Lower lobe of right lung (tissue), 2 donors: ENCODE measurements at regions not wholly inside any gene's neighbourhood (a gene's known extent, or its start where the extent isn't known, plus 50 kb on each side); places are given as distances from the start of the nearest gene placed in this dataset.

Source experiments
- ATAC-seq, 2 donors: fragments of 200-7000 bp; cut with Tn5 transposase; one replicate each; pipeline ENCODE4 v1.9.1; 2020 to 2022; ENCODE audit warnings: mild to moderate bottlenecking in 2 of 2, moderate library complexity in 2 of 2
- DNase-seq: peaks from one replicate; pipeline ENCODE4 v3.0.0-alpha.2; 2020
- H3K27ac ChIP-seq: fragments of 200-600 bp; one replicate; pipeline ENCODE4 v1.8.0; 2022
- H3K27me3 ChIP-seq: fragments of 200-600 bp; one replicate; pipeline ENCODE4 v1.8.0; 2022; ENCODE audit warnings: low read depth
- H3K36me3 ChIP-seq: fragments of 200-600 bp; one replicate; pipeline ENCODE4 v1.8.0; 2022; ENCODE audit warnings: mild to moderate bottlenecking
- H3K4me1 ChIP-seq: fragments of 200-600 bp; one replicate; pipeline ENCODE4 v1.8.0; 2022
- H3K4me3 ChIP-seq: fragments of 200-600 bp; one replicate; pipeline ENCODE4 v1.8.0; 2022; ENCODE audit warnings: mild to moderate bottlenecking
- H3K9me3 ChIP-seq: fragments of 200-600 bp; one replicate; pipeline ENCODE4 v1.8.0; 2022
- intact Hi-C: fragments of 100-400 bp; cut with DNase I; formaldehyde crosslinking; loops from one replicate; pipeline ENCODE4 v1.11.0; 2022
- TF ChIP-seq, protein P1 (sequence below): fragments of 200-600 bp; IDR thresholded peaks from one replicate; pipeline ENCODE4 v1.8.0; 2022; ENCODE audit warnings: antibody characterized with exemption, mild to moderate bottlenecking
- donor health status: DM: no; HTN: yes; CAD: no; lungs with severe emphysema.

DNA sequence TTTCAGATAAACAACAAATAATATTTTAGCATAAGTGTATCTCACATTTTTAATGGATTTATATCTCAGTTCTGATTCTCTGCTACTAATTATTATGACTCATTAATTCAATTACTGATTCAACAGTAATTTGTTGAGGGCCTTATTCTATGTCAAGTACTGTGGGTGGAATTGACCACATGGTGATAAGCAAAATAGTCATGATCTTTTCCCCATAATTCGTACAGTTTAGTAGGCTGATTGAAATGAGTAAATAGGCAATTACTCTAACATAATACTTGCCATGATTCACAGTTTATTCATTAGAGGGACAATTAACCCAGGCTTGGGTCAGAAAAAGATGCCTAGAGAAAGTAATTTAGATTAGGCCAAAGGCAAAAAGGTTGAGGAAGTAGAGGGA lies 60.9 kb upstream of the SLC4A7 start:
- Histone ChIP-seq H3K27ac (no peak overlapping the region), H3K4me3 (no peak overlapping the region), H3K9me3 (no peaks in the 10 kb centered on the region), H3K4me1 (peaks cover 13% of the 10 kb centered on the region), H3K27me3 (no peaks in the 10 kb centered on the region), H3K36me3 (no peaks in the 10 kb centered on the region)
- DNase-seq (no peak), ATAC-seq (no peak)
- TF ChIP-seq, protein P1, sequence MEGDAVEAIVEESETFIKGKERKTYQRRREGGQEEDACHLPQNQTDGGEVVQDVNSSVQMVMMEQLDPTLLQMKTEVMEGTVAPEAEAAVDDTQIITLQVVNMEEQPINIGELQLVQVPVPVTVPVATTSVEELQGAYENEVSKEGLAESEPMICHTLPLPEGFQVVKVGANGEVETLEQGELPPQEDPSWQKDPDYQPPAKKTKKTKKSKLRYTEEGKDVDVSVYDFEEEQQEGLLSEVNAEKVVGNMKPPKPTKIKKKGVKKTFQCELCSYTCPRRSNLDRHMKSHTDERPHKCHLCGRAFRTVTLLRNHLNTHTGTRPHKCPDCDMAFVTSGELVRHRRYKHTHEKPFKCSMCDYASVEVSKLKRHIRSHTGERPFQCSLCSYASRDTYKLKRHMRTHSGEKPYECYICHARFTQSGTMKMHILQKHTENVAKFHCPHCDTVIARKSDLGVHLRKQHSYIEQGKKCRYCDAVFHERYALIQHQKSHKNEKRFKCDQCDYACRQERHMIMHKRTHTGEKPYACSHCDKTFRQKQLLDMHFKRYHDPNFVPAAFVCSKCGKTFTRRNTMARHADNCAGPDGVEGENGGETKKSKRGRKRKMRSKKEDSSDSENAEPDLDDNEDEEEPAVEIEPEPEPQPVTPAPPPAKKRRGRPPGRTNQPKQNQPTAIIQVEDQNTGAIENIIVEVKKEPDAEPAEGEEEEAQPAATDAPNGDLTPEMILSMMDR = no peak
- intact Hi-C loops = no loop called here

DNA sequence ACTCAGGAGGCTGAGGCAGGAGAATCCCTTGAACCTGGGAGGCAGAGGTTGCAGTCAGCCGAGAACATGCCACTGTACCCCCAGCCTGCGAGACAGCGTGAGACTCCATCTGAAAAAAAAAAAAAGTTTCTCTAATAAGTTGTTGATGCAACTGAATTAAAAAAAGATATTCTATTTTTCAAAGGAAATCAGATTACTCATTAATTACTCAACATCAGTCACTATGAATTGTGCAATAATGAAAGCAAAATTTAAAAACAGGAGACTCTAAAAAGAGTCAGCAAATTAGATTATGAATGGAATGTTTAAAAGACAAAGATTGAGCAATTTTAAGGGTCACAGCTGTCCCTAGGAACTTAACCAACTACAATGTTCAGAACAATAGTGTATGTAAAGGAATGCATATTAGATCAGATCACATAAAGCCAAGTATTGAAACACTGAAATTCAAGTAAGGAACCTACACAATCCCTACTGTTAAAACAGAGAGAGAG lies 60.2 kb upstream of the SLC4A7 start:
- no peak overlapping the region for H3K4me3 ChIP-seq
- H3K9me3 ChIP-seq = no peaks in the 10 kb centered on the region
- H3K36me3 ChIP-seq = no peaks in the 10 kb centered on the region
- DNase-seq (no peak), ATAC-seq (peak in 1 of 2 donors; percentile 44)
- H3K27me3 ChIP-seq = no peaks in the 10 kb centered on the region
- TF ChIP-seq, protein P1 = no peak
- H3K27ac ChIP-seq = no peak overlapping the region
- peaks cover 13% of the 10 kb centered on the region for H3K4me1 ChIP-seq
- intact Hi-C loops = no loop called here

DNA sequence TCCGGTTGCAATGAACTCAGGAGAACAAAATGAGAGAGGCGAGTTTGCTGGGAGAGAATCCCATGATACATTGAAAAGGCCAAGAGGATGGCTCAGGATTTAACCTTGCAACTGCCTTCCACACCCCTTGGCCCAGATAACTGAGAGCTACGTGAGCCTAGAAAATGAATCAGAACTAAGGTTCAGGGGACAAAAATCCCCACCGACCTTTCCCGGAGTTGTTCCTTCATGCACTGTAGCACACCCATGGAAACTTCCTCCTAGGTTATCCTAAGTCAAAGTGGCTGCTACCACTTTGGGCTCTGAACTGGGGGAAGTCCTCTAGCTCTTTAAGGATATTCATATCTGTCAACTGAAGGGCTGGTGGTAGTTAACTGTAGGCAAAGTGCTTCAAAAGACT lies 58.3 kb upstream of the SLC4A7 start:
- ATAC-seq (no peak), DNase-seq (no peak)
- no peaks in the 10 kb centered on the region for H3K9me3 ChIP-seq
- no peak overlapping the region for H3K4me3 ChIP-seq
- H3K27me3 ChIP-seq = no peaks in the 10 kb centered on the region
- peaks cover 13% of the 10 kb centered on the region for H3K4me1 ChIP-seq
- H3K27ac ChIP-seq = no peak overlapping the region
- intact Hi-C loops = no loop called here
- H3K36me3 ChIP-seq = no peaks in the 10 kb centered on the region
- TF ChIP-seq, protein P1 = no peak

DNA sequence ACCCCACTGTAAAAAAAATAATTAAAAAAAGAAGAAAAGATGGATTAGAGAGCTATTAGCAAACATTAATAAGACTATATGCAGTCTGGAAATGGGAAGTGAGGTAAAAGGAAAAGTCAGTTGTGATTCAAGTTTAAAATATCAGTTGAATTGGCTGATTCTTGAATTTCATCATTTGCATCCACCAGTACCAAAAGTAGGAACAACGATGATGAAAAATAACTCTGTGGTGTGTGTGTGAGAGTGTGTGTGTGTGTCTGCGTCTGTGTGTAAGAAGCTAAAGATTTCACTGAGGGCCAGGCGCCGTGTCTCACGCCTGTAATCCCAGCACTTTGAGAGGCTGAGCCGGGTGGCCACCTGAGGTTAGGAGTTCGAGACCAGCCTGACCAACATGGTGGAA lies 56.0 kb upstream of the SLC4A7 start:
- H3K4me1 ChIP-seq = peaks cover 18% of the 10 kb centered on the region
- TF ChIP-seq, protein P1 = no peak

DNA sequence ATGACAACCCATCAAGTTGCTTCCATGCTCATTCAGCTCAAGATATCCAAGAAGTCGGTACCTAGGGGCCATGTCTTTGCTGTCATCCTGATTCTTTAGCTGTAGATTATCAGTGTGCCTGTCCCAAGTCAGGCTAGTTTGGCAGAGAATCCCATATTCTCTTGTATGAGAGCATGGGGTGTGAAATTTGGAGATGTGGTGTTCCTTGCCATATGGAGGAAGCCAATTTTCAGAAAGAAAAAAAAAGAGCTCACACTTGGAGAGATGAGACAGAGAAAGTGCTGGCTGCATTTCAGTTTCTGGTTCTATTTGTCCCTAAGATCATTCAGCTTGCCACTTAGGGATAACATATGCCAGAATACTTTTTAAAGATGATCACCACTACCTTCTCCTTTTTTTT lies 52.3 kb upstream of the SLC4A7 start:
- no peak for DNase-seq
- Histone ChIP-seq H3K4me3 (no peak overlapping the region), H3K4me1 (peaks cover 25% of the 10 kb centered on the region), H3K27ac (no peak overlapping the region), H3K9me3 (no peaks in the 10 kb centered on the region), H3K36me3 (no peaks in the 10 kb centered on the region), H3K27me3 (no peaks in the 10 kb centered on the region)
- intact Hi-C loops = no loop called here
- TF ChIP-seq, protein P1 = no peak
- ATAC-seq = no peak

More for the DNA sequence above, 56.0 kb upstream of the SLC4A7 start:
- DNase-seq = no peak
- Histone ChIP-seq H3K9me3 (no peaks in the 10 kb centered on the region), H3K27me3 (no peaks in the 10 kb centered on the region), H3K27ac (no peak overlapping the region), H3K36me3 (no peaks in the 10 kb centered on the region), H3K4me3 (no peak overlapping the region)
- intact Hi-C loops = no loop called here
- no peak for ATAC-seq
